ENCODE measurements at regions not wholly inside any gene's neighbourhood (a gene's known extent, or its start where the extent isn't known, plus 50 kb on each side); places are given as distances from the start of the nearest gene placed in this dataset.
"Not testable (repeated sequence)": the region's sequence is repeated elsewhere in the genome, so short reads cannot be mapped to it uniquely, and the experiment has no call there.

DNA sequence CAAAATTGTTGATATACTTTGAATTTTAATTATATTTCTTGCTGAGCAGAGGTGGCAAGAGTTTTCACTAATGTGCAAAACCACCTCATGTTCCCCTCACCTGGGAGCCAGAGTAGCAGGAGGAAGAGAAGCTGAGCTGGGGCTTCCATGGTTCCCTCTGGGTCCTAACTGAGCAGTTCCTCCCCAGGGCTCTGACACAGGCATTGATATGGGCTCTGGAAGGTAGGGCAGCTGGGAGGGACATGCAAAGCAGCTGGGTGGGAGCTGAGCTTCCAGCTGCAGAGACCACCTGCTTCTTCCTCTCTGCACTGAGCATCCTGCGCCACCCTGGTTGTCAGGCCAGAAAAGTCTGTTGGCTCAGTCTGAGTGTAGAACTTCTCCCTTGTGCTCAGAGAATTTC, 336.1 kb downstream of the RPIA start:
- not testable (repeated sequence) for DNase-seq

DNA sequence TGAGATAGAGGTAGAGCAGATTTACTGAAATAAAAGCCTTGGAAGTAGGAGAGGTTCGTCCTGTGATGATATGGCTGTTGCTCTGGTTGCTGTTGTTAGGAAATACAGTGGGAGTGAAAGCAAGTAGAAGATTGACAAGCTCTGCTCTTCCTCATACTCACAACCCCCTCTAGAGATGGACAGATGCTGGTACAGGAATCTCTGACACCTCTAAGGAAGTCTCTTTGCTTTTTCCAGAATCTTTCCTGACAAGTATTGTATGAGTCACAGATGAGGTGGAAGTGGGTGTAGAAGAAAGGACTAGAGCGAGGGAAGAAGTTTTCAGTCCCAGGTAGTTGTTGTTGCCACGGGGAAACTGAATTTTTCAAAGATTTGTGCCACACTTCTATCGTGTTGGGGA, 337.8 kb downstream of the RPIA start:
- not testable (repeated sequence) for DNase-seq

DNA sequence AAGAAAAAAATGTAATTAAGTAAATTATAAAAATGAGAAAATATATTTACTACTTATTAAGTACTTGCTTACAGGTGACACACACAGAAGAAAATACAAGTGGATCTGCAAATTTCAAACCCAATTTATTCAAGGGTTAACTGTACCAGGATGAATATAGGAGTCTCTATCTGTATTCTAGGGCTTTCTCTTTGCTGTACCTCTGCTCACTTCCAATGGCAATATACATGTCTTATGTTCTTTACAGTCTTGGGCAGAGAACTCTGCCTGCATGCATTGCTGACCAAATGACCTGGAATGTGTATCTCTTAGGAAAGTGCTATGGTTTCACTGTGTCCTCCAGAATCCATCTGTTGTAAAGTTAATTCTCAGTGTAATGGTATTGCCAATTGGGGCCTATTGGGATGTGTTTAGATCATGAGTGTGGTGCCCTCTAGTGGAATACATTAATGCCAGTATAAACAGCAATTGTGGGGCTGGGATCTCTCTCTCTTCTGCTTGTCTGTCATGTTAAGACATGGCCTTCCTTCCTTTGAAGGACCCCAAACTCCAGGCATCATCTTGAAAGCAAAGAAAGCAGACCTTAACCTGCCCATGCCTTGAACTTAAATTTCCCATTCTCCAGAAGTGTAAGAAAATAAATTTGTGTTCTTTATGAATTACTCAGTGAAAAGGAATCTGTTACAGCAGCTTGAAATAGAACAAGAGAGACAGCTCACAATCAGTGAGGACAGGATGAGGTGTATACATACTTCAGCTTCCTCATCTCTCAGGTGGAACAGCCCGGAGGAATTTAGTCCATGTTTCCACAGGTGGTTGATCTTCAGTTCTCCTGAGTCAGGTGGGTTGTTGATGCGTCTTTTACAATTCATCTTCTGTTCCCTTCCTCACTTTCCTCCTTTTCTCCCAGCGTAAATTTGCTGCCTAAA, 356.9 kb downstream of the RPIA start:
- DNase-seq, result peak; percentile 14

DNA sequence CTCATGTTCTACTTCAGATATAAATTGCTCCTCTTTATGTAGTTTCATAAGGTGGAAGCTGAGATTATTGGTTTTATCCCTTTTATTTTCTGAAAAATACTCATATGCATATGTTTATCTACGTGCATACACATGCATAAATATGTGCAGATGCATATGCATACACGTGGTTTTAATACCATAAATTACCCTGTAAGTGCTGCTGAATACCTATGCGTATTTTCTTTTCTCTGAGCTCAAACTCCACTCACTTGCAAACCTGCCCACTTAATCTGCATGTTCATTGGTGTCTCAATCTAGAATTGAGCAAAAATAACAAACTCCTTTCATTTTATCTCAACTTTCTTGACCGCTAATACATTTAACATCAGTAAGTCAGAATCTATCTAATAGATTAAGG, 367.1 kb downstream of the RPIA start:
- DNase-seq, result not testable (repeated sequence)

DNA sequence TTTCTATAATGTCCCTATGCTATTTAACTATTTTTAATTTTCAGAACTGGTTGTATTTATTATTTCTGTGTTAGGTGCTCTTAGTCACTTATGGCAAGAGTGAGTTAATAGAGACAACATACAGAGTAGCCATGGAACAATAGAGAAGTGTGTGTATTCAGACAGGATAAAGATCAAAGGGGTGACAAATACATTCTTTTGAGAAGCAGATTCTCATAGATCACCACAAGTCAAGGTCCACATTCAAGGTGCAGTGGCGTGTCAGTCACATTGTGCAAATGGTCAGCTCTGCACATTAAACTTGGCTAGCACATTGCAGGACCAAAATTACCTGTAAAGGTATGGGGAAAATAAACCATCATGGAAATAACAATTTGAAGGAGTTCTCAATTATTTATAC, 369.7 kb downstream of the RPIA start:
- not testable (repeated sequence) for DNase-seq

DNA sequence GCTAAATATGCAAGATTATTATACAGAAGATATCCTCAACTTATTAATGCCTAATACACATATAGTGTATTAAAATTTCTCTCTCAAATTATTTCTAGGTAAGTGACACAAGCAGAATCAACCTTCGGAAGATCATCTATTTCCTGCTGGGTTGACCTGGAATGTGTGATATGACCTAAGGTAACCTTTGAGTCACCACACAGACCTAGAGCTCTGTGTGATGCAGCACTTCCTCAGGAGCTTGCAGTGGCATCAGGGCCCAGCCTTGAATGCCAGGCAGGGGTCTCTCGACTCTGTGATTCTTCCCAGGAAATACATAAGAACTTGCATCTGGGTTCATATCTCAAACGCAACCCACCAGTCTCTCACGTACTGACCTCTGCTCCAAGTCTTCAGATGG, 385.3 kb downstream of the RPIA start:
- DNase-seq, result not testable (repeated sequence)

DNA sequence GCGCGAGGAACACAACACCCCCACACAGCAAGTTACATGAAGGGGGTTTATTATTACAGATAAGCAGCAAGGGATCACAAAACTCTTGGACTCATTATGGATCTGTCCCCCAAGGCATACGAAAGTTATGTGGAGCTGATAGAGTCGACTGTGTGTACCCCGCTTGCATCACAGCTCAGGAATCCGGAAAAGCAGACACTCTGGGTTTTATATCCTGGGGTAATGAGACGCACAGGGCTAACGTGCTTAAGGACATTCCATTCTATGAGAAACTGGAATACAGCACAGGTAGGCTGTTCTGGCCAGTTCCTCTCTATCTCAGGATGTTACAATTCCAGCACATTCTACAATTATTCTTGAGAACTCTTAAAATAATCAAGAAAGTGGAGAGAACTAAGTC, 401.4 kb downstream of the RPIA start:
- not testable (repeated sequence) for DNase-seq

DNA sequence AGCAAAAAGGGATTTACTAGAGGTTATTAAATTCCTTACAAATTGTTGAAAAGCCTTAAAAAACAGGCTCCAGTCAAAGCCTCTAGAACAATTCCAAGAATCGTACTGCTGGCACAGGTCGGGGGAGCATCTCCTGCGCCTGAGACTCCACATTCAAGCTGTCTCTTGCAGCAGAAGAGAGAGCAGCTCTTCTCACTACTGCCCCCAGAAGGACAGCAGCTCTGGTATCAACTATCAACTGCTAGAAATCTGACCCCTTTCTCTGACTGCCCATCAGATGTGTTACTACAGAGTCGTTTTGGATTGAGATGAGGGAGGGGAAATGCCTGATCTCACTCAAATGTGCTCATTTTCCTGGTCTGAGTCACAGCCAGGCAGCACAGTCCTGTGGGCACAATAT, 403.6 kb downstream of the RPIA start:
- not testable (repeated sequence) for DNase-seq

DNA sequence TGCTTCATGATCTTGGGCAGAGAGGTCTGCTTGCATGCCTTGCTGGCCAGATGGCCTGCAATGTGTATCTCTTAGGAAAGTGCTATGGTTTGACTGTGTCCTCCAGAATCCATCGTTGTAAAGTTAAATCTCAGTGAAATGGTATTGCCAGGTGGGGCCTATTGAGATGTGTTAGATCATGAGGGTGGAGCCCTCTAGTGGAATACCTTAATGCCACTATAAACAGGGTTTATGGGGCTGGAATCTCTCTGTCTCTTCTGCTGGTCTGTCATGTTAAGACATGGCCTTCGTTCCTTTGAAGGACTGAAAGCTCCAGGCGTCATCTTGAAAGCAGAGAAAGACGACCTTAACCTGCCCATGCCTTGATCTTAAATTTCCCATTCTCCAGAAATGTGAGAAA, 411.1 kb downstream of the RPIA start:
- DNase-seq, result not testable (repeated sequence)

DNA sequence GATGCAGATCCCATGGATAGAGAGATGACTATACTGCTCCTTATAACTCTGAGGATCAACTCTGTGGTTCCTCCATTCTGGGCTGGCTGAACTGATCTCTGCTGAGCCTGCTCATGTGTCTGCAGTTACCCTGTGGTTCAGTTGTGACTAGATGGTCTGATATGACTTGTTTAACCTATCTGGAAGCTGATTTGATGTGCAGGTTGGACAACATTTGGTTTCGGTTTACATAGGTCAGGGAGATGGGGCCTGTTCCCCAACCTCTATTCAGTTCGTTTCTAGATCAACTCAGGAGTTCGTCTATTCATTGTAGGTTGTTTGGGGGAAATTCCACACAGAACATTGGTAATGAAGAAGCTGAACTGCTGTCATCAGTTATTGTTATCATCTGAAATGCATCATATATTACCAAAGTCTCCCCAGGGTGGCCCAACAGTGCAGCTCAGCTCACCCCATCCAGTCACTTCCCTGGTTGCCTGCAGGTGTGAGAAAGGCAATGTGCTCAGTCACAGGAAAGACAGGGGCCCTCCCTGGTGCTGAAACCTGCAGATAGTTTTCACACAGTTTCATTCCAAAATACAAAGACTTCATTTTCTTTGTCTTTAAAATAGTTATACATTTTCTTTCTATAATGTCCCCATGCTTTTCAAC, 415.0 kb downstream of the RPIA start:
- DNase-seq, result not testable (repeated sequence)

DNA sequence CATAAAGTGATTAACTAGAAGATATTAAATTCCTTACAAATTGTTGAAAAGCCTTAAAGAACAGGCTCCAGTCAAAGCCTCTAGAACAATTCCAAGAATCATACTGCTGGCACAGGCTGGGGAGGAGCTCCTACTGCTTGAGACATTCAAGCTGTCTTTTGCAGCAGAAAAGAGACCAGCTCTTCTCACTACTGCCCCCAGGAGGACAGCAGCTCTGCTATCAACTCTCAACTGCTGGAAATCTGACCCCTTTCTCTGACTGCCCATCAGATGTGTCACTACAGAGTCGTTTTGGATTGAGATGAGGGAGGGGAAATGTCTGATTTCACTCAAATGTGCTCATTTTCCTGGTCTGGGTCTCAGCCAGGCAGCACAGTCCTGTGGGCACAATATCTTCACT, 421.0 kb downstream of the RPIA start:
- not testable (repeated sequence) for DNase-seq

DNA sequence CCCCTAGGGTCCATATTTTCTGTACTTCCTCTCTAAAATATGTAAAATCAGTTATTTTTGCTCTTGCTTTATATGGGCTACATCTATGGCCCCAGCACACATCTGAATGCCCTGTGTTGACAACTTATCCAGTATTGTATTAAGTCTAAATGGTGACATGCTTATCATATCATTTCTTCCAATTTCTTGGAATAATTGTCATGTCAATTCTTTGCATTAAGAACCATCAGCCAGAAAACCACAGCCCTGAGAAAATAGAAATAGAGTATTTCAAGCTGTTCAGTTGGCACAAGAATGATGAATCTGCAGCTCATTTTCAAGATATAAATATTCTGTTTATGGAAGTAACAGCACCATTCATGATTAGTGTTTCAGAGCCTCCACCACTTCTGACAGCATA, 421.8 kb downstream of the RPIA start:
- DNase-seq, result not testable (repeated sequence)

DNA sequence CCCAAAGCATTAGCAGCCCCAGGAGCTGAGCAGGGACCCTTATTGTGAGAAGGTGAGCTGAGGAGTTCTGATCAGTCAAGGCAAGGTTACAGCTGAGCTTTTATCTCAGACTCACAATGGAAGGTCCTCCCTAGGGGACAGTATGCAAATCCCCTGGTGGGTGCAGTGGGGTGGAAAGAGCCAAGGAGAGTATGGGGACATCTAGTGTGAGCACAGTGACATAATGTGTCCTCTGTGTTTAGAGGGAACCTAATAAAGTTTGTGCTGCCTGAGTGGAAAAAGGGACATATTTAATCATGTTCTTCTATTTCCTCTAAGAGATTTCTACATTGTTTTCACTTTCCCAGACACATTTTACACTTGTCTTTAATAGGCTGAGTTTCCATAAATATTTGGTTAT, 438.0 kb downstream of the RPIA start:
- not testable (repeated sequence) for DNase-seq

DNA sequence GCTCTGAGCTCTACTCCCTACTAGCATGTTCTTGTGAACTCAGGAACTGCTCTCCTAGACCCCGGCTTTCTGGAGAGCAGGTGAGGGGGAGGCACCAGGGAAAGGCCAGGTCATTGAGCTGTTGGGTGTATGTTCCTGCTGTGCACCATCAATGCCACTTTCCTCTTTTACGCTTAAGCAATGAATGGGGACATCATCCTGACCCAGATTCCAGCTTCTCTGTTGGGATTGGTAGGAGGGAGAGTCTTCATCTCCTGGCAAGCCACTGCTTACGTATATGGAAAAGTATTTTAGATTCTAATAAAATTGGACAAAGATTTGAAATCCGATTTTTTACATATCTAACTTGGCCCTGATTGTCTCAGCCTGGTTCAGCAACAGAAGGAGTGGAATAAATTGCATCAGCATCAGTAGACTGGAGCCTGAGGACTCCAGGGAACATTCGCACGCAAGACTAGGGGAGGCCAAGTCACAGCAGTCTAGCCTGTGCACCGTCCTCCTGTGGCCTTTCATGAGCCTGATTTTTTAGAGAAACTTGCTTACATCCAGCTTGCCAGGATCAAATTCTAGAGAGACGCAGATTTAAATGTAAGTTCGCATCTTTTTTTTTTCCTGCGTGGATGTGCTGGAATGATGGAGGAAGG, 439.3 kb downstream of the RPIA start:
- DNase-seq, result not testable (repeated sequence)

DNA sequence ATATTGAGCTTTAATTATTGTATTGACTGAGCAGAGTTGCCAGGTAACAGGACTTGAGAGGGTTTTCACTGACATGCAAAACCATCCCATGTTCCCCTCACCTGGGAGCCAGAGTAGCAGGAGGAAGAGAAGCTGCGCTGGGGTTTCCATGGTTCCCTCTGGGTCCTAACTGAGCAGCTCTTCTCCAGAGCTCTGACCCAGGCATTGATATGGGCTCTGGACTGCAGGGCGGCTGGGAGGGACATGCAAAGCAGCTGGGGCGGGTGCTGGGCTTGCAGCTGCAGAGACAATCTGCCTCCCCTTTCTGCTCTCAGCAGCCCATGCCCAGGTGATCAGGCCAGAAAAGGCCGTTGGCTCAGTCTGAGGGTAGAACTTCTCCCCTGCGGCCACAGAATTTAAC, 451.5 kb downstream of the RPIA start:
- not testable (repeated sequence) for DNase-seq

DNA sequence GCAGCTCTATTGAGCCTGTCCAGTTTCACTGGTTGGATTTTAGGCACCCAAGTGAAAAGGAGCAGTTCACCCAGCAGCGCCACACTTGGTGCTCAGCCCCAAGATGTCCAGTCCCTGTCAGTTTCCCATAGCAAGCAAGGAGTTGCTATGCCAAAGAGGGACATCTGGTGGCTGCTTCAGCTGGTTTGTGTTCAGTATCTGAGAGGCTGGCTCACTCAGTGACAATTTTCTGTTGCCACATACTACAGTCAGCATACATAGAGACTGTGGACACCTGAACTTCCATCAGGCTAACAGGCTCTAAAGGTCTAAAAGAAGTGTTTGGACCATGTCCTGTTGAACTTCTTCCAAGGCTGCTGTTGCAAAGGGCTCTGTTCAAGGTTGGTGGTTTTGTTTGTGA, 453.9 kb downstream of the RPIA start:
- not testable (repeated sequence) for DNase-seq

DNA sequence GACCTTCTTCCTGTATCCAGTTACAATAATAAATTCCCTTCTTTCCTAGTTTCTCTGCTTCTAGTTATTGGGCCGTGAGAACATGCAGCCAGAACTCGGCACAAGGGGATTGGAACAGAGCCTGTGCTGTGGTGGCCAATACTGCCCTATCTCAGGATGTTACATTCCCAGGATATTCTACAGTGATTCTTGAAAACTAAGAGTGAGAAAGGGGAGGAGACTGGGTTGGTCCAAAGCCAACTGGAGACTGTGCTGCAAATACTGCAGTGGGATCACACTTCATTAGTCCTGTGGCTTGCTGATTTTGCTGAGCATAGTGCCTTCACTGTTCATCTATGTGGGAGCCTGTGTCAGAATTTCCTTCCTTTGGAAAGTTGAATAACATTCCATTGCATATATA, 456.8 kb downstream of the RPIA start:
- DNase-seq, result not testable (repeated sequence)

DNA sequence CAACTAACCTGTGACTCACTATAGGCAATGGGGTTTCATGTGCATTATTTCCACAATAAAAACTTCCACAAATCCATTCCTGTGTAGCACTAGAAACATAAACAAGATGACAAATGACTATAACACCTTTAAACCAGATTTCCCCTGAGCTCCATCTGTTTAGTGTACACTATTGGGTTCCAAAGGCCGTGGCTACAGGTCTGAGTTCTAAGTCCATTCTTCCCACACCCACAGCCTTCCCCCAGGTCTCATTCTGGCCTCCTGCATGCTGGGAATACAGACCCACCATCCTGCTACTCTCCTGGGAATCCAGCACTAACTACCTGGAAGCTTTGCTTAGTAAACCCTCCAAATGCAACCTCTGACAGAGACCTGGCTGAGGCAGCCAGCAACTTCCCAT, 460.2 kb downstream of the RPIA start:
- not testable (repeated sequence) for DNase-seq

DNA sequence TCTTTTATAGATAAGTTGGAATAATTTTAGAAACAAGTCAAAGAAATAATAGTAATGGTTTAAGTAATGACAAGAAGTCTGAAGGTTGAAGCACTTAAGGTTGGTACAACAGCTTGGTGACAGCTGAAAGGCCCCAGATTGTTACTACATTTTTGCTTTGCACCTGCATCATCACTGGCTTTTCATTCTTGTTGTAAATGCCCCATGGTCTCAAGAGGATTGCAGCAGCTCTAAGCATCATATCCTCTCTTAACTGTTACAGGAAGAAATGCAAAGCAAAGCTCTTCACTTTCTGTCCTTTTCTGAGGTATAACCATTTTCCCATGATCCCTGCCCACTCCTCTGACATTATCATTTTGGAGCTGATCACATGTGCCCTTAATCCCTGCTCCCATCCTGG, 461.0 kb downstream of the RPIA start:
- not testable (repeated sequence) for DNase-seq

DNA sequence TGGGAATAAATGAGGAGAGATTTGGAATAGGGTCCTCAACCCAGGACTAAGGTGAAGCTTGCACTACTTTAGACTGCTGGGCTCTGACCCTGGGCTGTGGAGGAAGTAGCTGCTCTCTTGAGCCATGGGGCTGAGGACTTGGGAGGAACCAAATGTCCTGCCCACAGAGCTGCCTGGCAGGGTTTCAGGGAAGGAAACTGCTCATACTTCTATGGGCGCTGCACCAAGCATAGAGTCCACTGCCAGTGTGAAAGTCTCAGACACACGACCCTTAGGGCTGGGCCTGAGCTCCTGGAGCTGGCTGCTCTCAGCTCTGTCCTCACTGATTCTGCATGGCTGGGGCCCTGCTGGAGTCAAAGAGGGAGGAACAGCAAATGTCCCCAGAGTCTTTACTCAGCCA, 461.7 kb downstream of the RPIA start:
- not testable (repeated sequence) for DNase-seq

DNA sequence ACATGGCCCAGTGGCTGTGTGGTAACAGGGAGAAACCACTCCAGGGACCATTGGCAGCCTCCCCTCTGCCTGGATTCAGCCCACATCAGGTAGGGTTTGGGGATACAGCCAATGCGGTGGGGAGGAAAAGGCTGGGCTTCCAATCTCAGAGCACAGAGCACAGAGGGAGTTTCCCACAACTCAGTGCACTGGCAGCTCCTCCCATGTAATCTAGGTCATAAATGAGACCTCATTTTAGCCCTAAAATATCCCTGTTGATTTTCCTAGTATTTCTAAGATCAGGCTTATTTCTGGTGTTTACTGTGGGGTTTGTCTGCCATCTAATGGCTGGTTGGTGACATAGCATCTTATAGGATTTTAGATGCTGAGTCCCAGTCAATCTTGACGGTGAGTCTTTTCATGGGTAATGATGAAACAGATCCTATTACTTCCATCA, 462.8 kb downstream of the RPIA start:
- DNase-seq, result not testable (repeated sequence)

DNA sequence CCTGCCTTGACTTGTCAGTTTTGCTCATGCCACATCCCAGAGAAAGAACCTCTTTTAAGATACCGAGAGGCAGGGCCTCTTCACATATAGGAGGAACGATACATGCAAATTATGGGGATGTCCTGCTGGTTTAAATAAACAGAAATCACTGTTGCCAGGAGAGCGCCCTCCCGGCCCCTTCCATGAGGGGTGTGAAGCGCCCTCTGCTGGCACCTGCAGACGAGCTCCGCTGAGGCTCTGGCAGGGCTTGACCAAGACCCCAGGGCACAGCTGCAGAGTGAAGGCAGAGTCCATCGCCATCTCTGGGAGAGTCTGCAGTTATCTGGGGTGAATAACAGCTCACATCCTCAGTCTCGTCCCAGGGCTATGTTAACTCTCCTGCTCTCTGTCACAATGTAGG, 468.8 kb downstream of the RPIA start:
- not testable (repeated sequence) for DNase-seq

DNA sequence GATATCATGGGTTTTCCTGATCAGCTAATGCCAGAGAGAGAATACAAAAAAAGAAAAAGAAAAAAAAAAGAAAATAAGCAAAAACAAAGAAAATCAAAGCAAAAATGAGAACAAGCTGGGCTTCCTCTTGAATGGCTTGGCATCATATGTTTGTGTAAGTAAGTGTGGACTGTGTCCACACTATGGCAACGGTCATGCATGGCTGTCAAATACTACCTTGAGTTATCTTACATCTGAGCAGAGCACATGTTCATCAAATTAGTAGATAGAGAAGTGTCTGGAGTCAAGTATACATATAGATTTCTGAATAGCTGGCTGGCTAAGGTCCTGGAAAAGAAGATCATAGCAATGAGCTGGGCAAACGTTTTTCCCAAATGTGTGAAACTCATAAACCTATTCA, 470.2 kb downstream of the RPIA start:
- not testable (repeated sequence) for DNase-seq

Measured in RPMI8226 (cell line).